ENCODE measurements at regions not wholly inside any gene's neighbourhood (a gene's known extent, or its start where the extent isn't known, plus 50 kb on each side); places are given as distances from the start of the nearest gene placed in this dataset.
"Not testable (repeated sequence)": the region's sequence is repeated elsewhere in the genome, so short reads cannot be mapped to it uniquely, and the experiment has no call there.

DNA sequence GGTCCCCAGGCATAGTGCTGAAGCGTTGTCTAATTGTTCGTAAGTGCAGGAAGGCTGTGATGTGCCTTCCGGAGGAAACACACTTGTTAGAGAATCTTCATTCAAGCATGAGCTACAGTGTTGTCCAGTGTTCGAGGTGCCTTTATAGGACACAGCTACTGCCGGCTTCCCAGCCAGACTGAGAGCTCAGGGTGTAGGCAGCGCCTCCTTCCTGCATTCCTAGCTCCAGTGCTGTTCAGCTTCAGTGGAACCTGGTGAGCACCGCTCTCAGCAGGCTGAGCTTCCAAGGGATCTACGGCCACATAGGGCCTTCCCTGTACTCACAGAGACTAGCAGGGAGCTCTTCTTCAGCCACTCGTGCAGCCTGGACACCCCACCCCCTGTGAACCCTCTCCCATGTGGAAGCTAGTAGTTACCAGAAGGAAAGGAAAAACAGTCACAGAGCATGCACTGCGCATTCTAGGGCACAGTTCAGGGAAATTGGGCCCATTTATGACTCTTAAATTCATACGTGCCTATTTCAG, 87.9 kb upstream of the UXS1 start:
- TF ChIP-seq, protein P1, sequence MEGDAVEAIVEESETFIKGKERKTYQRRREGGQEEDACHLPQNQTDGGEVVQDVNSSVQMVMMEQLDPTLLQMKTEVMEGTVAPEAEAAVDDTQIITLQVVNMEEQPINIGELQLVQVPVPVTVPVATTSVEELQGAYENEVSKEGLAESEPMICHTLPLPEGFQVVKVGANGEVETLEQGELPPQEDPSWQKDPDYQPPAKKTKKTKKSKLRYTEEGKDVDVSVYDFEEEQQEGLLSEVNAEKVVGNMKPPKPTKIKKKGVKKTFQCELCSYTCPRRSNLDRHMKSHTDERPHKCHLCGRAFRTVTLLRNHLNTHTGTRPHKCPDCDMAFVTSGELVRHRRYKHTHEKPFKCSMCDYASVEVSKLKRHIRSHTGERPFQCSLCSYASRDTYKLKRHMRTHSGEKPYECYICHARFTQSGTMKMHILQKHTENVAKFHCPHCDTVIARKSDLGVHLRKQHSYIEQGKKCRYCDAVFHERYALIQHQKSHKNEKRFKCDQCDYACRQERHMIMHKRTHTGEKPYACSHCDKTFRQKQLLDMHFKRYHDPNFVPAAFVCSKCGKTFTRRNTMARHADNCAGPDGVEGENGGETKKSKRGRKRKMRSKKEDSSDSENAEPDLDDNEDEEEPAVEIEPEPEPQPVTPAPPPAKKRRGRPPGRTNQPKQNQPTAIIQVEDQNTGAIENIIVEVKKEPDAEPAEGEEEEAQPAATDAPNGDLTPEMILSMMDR (IDR thresholded peaks at IDR 0.05): not testable (repeated sequence)
- TF ChIP-seq POLR2AphosphoS5, EP300 (IDR thresholded peaks at IDR 0.05): not testable (repeated sequence)

Data from suprapubic skin (tissue), 4 donors.